GM03348 (cell line): ENCODE measurements at regions not wholly inside any gene's neighbourhood (a gene's known extent, or its start where the extent isn't known, plus 50 kb on each side); places are given as distances from the start of the nearest gene placed in this dataset.

Experiments used
- DNase-seq: peaks from one replicate; pipeline ENCODE4 v3.0.0; 2012; ENCODE audit warnings: low spot score

GRCh38 chr4:155616117-155616516 is 50.5 kb upstream of the GUCY1A1 start:
- no peak for DNase-seq

GRCh38 chr4:155615081-155615887 is 51.4 kb upstream of the GUCY1A1 start:
- DNase-seq: no peak

- DNase-seq: no peak
These were observed 52.4 kb upstream of the GUCY1A1 start for GRCh38 chr4:155614111-155614762.

- DNase-seq: no peak
These were observed 54.6 kb upstream of the GUCY1A1 start for GRCh38 chr4:155612074-155612473.

GRCh38 chr4:155611501-155611900 is 55.1 kb upstream of the GUCY1A1 start:
- DNase-seq: no peak

GRCh38 chr4:155610143-155610542 is 56.5 kb upstream of the GUCY1A1 start:
- DNase-seq: no peak

- no peak for DNase-seq
These were observed 57.1 kb upstream of the GUCY1A1 start for GRCh38 chr4:155609455-155610059.

- no peak for DNase-seq
These were observed 58.3 kb upstream of the GUCY1A1 start for GRCh38 chr4:155608225-155608885.

GRCh38 chr4:155607481-155607880 is 59.2 kb upstream of the GUCY1A1 start:
- DNase-seq: no peak

- DNase-seq: peak; percentile 73
These were observed 61.7 kb upstream of the GUCY1A1 start for GRCh38 chr4:155604718-155605626.

GRCh38 chr4:155603360-155603891 is 63.2 kb upstream of the GUCY1A1 start:
- DNase-seq: no peak

- DNase-seq: no peak
These were observed 64.1 kb upstream of the GUCY1A1 start for GRCh38 chr4:155602351-155603140.

- no peak for DNase-seq
These were observed 66.4 kb upstream of the GUCY1A1 start for GRCh38 chr4:155600244-155600643.

- no peak for DNase-seq
These were observed 67.1 kb upstream of the GUCY1A1 start for GRCh38 chr4:155599596-155599995.

GRCh38 chr4:155599085-155599484 is 67.6 kb upstream of the GUCY1A1 start:
- DNase-seq: no peak

GRCh38 chr4:155597933-155598451 is 68.7 kb upstream of the GUCY1A1 start:
- DNase-seq: no peak

GRCh38 chr4:155597281-155597680 is 69.4 kb upstream of the GUCY1A1 start:
- no peak for DNase-seq

- no peak for DNase-seq
These were observed 72.9 kb upstream of the GUCY1A1 start for GRCh38 chr4:155593793-155594192.

- DNase-seq: no peak
These were observed 73.7 kb upstream of the GUCY1A1 start for GRCh38 chr4:155592938-155593297.
